GM12865 (cell line): ENCODE measurements at regions not wholly inside any gene's neighbourhood (a gene's known extent, or its start where the extent isn't known, plus 50 kb on each side); places are given as distances from the start of the nearest gene placed in this dataset.
"Not testable (repeated sequence)": the region's sequence is repeated elsewhere in the genome, so short reads cannot be mapped to it uniquely, and the experiment has no call there.

Experiments
- DNase-seq: peaks from one replicate; pipeline ENCODE4 v3.0.0; 2010; ENCODE audit warnings: low read depth
- H3K4me3 ChIP-seq: 2 replicates; pipeline ENCODE4 v1.5.1; 2011; ENCODE audit warnings: mild to moderate bottlenecking, low read depth, low read length, control low read depth
- TF ChIP-seq, protein P1 (sequence below): IDR thresholded peaks from 2 replicates; pipeline ENCODE4 v1.5.1; 2011; ENCODE audit warnings: low read length, control low read depth, low read depth, inconsistent platforms; ENCODE audit not compliant: insufficient read depth; ENCODE audit errors: missing control alignments

DNA sequence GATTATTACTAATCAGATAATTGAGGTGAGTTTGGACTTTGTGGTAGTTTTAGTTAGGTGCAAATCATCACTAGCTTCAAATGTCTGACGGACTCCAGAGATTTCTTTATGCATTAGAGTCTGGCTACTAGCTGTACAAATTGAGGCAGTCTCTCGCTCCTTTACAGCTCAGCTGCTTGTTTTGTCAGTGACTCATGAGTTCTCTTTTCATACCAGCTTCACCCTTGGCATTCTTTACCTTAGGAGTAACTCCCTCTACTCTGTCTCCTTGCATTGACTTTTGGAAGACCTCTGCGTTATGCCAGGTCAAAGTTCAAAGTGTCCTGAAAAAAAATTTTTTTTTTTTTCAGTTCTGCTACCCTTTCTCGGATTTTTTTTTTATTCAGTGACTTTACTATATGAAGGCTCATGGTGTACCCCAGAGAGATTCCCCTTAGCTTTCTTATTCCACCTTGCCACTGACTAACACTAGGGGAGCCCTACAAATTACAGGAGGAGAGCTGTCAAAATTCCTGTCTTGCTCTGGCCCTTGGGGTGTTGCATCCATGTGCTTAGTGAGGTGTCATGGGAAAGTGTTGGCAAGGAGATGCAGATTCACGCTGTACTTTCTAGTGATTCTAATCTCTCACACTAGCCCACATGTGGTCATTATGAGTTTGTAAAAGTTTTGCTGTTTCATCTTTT, 576.6 kb downstream of the ADGRL2 start:
- no peak overlapping the region for H3K4me3 ChIP-seq
- DNase-seq = no peak
- TF ChIP-seq, protein P1, sequence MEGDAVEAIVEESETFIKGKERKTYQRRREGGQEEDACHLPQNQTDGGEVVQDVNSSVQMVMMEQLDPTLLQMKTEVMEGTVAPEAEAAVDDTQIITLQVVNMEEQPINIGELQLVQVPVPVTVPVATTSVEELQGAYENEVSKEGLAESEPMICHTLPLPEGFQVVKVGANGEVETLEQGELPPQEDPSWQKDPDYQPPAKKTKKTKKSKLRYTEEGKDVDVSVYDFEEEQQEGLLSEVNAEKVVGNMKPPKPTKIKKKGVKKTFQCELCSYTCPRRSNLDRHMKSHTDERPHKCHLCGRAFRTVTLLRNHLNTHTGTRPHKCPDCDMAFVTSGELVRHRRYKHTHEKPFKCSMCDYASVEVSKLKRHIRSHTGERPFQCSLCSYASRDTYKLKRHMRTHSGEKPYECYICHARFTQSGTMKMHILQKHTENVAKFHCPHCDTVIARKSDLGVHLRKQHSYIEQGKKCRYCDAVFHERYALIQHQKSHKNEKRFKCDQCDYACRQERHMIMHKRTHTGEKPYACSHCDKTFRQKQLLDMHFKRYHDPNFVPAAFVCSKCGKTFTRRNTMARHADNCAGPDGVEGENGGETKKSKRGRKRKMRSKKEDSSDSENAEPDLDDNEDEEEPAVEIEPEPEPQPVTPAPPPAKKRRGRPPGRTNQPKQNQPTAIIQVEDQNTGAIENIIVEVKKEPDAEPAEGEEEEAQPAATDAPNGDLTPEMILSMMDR = no peak

GRCh38 chr1:82373710-82374109, 573.0 kb downstream of the ADGRL2 start:
- H3K4me3 ChIP-seq = no peak overlapping the region
- TF ChIP-seq, protein P1 = no peak
- no peak for DNase-seq

DNA sequence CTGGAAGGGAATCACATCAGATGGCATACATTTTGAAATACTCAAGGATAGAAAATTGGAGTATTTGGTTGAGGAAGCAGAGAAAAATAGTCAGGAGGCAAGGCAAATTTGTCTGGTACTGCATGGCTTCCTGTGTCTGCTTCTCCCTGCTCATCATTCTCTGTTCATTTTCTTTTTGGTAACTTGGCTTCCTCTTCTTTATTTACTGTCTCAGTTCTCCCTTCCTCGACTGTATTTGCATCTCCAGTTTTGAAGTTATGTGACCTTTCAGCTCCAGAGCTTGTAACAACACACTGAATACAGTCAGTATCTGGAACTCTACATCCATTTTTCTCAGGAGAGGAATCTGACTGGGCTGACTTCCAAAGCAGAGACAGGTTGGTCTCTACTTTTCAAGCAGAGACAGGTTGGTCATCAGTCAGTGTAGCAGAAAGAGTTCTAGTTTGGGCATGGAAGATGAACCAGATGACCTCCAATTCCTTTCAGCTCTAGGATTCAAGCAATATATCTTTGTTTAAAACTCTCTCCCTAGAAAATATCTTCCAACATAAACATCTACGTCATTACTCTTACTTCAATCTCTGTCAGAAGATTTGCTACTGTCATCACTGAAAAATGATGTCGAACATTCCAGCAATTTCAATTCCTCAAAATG, 571.2 kb downstream of the ADGRL2 start:
- TF ChIP-seq, protein P1 = no peak
- no peak overlapping the region for H3K4me3 ChIP-seq
- DNase-seq = no peak

DNA sequence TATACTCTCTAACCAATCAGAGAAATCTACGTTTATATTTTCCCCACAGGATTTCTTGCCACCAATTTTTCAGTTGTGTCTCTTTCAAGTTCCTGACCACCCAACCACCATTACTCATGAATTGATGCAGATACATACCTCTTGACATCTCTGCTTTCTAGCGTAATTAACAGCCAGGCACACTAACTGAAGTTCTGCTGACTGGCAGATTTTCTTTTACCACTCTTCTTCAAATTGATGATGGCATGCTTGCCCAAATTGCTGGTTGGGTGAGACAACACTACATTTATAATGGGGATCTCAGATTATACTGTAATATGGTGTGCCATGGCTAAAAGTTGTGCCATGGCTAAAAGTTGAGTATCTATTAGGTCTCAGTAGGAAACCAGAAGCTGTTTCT, 566.7 kb downstream of the ADGRL2 start:
- DNase-seq = no peak
- TF ChIP-seq, protein P1 = no peak
- no peak overlapping the region for H3K4me3 ChIP-seq

DNA sequence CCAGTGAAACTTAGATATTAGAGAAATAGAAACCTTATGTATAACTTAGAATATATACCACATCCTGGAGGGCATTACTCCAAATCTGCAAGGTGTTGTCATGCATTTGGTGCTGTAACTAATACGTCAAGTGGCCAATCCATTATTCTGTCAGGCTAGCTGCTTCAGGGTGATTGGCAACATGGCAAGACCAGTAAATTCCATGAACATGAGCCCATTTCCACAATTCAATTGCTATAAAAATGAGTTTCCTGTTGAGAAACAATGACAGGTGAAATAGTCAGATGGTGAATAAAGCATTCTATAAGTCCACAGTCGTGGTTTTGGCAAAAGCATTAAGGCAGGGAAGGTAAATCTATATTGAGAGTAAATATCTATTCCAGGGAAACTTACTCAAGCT, 566.0 kb downstream of the ADGRL2 start:
- DNase-seq = no peak
- TF ChIP-seq, protein P1 = no peak
- H3K4me3 ChIP-seq = no peak overlapping the region

GRCh38 chr1:82359541-82359940, 558.8 kb downstream of the ADGRL2 start:
- H3K4me3 ChIP-seq, DNase-seq: not testable (repeated sequence)

DNA sequence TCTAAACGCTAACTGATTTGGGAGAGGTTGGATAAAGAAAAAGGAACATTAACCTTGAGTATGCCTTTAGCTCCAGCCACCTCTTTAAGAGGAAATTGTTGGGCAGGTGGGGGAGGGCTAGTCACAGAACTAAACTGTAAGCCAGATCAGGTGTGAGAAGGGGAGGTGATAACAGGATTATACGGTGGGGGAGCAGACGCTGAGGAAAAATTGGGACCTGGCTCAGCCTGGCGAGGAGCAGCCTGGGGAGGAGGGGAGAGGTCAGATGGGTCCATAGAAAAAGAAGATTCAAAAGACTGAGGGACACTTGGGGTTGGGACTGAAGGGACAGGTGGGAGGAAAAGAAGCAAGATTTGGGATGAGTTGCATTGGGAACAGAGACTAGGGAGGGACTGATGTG, 558.0 kb downstream of the ADGRL2 start:
- not testable (repeated sequence) for H3K4me3 ChIP-seq, DNase-seq

GRCh38 chr1:82354546-82354945, 553.8 kb downstream of the ADGRL2 start:
- DNase-seq, H3K4me3 ChIP-seq: not testable (repeated sequence)
